ENCODE measurements at regions not wholly inside any gene's neighbourhood (a gene's known extent, or its start where the extent isn't known, plus 50 kb on each side); places are given as distances from the start of the nearest gene placed in this dataset.

- TF ChIP-seq ETS1 (conservative IDR thresholded peaks at IDR 0.05; ENCODE audit: control insufficient read depth, low read depth, low read length): no peak
- no peak for TF ChIP-seq KAT8 (IDR thresholded peaks at IDR 0.05; ENCODE audit: low read depth)
- TF ChIP-seq BRF2 (IDR thresholded peaks at IDR 0.05; ENCODE audit: borderline replicate concordance, insufficient read depth, insufficient read length): no peak
- TF ChIP-seq MTA2 (IDR thresholded peaks at IDR 0.05; ENCODE audit: low read depth): no peak
Measured at GRCh38 chr2:187107001-187107400, 258.0 kb upstream of the ZSWIM2 start (continued).

- POLR2A ChIA-PET: no interaction called here
- H3K9me3 ChIP-seq (replicated peaks; ENCODE audit: control insufficient read depth, insufficient read depth, low read depth, low read length): no peaks in the 10 kb centered on the region
- H3K4me3 ChIP-seq: no peak overlapping the region
- ATAC-seq (no peak), DNase-seq (ENCODE audit: extremely low read depth in 1 of 4, low spot score in 3 of 4) (no peak), FAIRE-seq (no peak)
- no peaks in the 10 kb centered on the region for H3K4me1 ChIP-seq (replicated peaks in 1 of 2; ENCODE audit: control insufficient read depth in 2 of 2, insufficient read depth in 2 of 2, low read length in 2 of 2)
- no peaks in the 10 kb centered on the region for H3K36me3 ChIP-seq (ENCODE audit: control insufficient read depth, insufficient read depth, low read length)
- 52% methylated on average over 3 of the region's 3 CpGs for WGBS (ENCODE audit: insufficient coverage, low coverage, missing lambda C conversion rate)
- in situ Hi-C loops (cut with MboI) (no loop called here), intact Hi-C loops (cut with micrococcal nuclease) (no loop called here)
- H3K4me2 ChIP-seq (ENCODE audit: insufficient read depth, low read length): no peak overlapping the region
- no peaks in the 10 kb centered on the region for H3K79me2 ChIP-seq (ENCODE audit: control insufficient read depth, insufficient read depth, low read length)
- BruUV-seq (replicated peaks): no TSS peak
- no peaks in the 10 kb centered on the region for H3K9me1 ChIP-seq (ENCODE audit: control insufficient read depth, insufficient read depth, low read length)
- CTCF ChIA-PET (ENCODE audit: low intra/inter-chr PET ratio): no interaction called here
- H4K20me1 ChIP-seq (replicated peaks; ENCODE audit: control insufficient read depth, insufficient read depth, low read length): no peaks in the 10 kb centered on the region
- H3K9ac ChIP-seq (ENCODE audit: insufficient read depth in 1 of 2, low read depth in 2 of 2, low read length in 2 of 2): no peak overlapping the region
- H3K27ac ChIP-seq (ENCODE audit: extremely low read depth, low read depth, low read length): no peak overlapping the region
- H3K27me3 ChIP-seq (ENCODE audit: control insufficient read depth in 2 of 2, insufficient read depth in 2 of 2, low read length in 2 of 2): no peaks in the 10 kb centered on the region
- no peak overlapping the region for H2AFZ ChIP-seq (ENCODE audit: low read depth, low read length)
- TF ChIP-seq ELF2 (CRISPR knock-in tag; IDR thresholded peaks at IDR 0.05): no peak
- no peak for TF ChIP-seq RERE (CRISPR knock-in tag; IDR thresholded peaks at IDR 0.05; ENCODE audit: borderline replicate concordance)
- TF ChIP-seq ERF (CRISPR knock-in tag; IDR thresholded peaks at IDR 0.05): no peak
- no peak for TF ChIP-seq ZNF134 (CRISPR knock-in tag; conservative IDR thresholded peaks at IDR 0.05)
- TF ChIP-seq ZNF609 (CRISPR knock-in tag; IDR thresholded peaks at IDR 0.05; ENCODE audit: borderline replicate concordance): no peak
Measured at GRCh38 chr2:187105218-187105617, 256.2 kb upstream of the ZSWIM2 start.

All from K562 (cell line).